Activated CD8-positive, alpha-beta T cell treated with anti-CD3 and anti-CD28 coated beads for 36 hours (primary cell): ENCODE measurements at regions not wholly inside any gene's neighbourhood (a gene's known extent, or its start where the extent isn't known, plus 50 kb on each side); places are given as distances from the start of the nearest gene placed in this dataset.

Experiments used
- ATAC-seq: fragments of 200-7000 bp; cut with Tn5 transposase; one replicate; pipeline ENCODE4 v1.10.0; 2021; ENCODE audit warnings: mild to moderate bottlenecking, moderate library complexity
- CTCF ChIA-PET: fragments of 350-600 bp; sonication (Branson Sonifier 250); formaldehyde crosslinking; loops from one replicate; lab custom pipeline; 2021; ENCODE audit warnings: antibody characterized with exemption; lab: Charles Lee
- POLR2A ChIA-PET: fragments of 350-600 bp; sonication (Branson Sonifier 250); formaldehyde crosslinking; loops from one replicate; lab custom pipeline; 2021; ENCODE audit warnings: antibody characterized with exemption; lab: Charles Lee
- DNase-seq: peaks from one replicate; pipeline ENCODE4 v3.0.0-alpha.2; 2020
- H3K27ac Mint-ChIP-seq: one replicate; pipeline ENCODE4 v1.8.0; 2021; ENCODE audit warnings: mild to moderate bottlenecking, mixed read lengths
- H3K27me3 Mint-ChIP-seq: one replicate; pipeline ENCODE4 v1.8.0; 2021; ENCODE audit warnings: mixed read lengths
- H3K36me3 Mint-ChIP-seq: one replicate; pipeline ENCODE4 v1.8.0; 2021; ENCODE audit warnings: low read depth, mixed read lengths
- H3K4me1 Mint-ChIP-seq: one replicate; pipeline ENCODE4 v1.8.0; 2021; ENCODE audit warnings: low read depth, mixed read lengths
- H3K4me3 Mint-ChIP-seq: one replicate; pipeline ENCODE4 v1.8.0; 2021; ENCODE audit warnings: mild to moderate bottlenecking, moderate library complexity, mixed read lengths
- H3K9me3 Mint-ChIP-seq: one replicate; pipeline ENCODE4 v1.8.0; 2021; ENCODE audit warnings: mixed read lengths
- intact Hi-C: fragments of 100-400 bp; cut with micrococcal nuclease; formaldehyde crosslinking; loops from one replicate; pipeline ENCODE4 v1.10.0; 2022
- TF ChIP-seq, protein P1 (sequence below): fragments of 200-600 bp; IDR thresholded peaks from one replicate; pipeline ENCODE4 v1.8.0; 2022; ENCODE audit warnings: antibody characterized with exemption, mild to moderate bottlenecking

DNA sequence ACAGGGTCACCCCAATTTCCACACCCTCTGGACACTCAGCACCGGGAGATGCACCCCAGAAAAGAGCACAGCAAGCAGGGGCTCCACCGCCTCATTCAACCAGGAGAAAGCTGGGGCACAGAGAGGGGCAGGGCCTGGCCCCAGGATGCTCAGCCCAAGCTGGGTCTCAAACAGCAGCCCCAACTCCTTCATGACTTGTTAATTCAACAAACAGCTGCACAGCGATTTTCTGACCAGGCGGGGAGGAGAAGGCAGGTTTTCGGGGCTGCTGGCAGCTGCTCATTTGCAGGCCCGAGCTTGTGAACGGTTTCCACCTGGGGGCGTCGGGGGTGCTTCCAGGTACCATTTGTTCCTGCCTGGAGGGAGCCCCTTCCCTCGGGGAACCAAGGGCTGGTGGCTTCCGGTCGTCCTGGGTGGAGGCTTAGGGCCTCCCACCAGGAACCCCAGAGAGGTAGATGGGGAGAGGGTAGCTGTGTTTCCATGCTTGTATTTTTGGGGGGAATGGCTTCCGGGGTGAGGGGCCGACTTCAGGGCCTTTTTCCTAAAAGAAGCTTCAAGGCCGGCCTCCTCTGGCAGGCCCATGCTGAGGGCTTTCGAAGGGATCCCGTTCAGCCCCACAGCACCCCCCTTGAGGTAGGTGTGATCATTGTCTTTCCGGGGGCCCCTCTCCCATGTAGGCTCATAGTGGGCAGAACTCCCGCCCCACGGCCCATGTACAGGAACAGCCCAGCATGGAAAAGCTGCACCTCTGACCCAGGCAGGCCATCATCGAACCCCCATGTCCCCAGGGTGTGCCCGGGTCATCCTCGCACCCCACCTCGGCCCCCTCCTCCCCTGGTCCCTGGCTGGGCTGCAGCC is 191.6 kb upstream of the GSE1 start:
- TF ChIP-seq, protein P1, sequence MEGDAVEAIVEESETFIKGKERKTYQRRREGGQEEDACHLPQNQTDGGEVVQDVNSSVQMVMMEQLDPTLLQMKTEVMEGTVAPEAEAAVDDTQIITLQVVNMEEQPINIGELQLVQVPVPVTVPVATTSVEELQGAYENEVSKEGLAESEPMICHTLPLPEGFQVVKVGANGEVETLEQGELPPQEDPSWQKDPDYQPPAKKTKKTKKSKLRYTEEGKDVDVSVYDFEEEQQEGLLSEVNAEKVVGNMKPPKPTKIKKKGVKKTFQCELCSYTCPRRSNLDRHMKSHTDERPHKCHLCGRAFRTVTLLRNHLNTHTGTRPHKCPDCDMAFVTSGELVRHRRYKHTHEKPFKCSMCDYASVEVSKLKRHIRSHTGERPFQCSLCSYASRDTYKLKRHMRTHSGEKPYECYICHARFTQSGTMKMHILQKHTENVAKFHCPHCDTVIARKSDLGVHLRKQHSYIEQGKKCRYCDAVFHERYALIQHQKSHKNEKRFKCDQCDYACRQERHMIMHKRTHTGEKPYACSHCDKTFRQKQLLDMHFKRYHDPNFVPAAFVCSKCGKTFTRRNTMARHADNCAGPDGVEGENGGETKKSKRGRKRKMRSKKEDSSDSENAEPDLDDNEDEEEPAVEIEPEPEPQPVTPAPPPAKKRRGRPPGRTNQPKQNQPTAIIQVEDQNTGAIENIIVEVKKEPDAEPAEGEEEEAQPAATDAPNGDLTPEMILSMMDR: no peak
- ChIA-PET CTCF (interaction anchor here (0.6 to 8.0 kb wide), 24 partner anchors 9 to 567 kb away, joined by 3 to 95 read pairs (median 5); partner anchors contain the start of gene GSE1), POLR2A (interaction anchor here (0.7 to 1.0 kb wide), 2 partner anchors 28 to 188 kb away, joined by 3 to 4 read pairs; no protein-coding TSS in a partner anchor)
- Mint-ChIP-seq H3K36me3 (no peaks in the 10 kb centered on the region), H3K27ac (no peak overlapping the region), H3K27me3 (no peaks in the 10 kb centered on the region), H3K9me3 (no peaks in the 10 kb centered on the region), H3K4me3 (no peak overlapping the region), H3K4me1 (peaks cover 4% of the 10 kb centered on the region)
- intact Hi-C loops: loop anchor here (5.0 kb wide), 1 partner anchor 191 kb away; the partner anchor contains the start of gene GSE1
- no peak for ATAC-seq
- peak; percentile 1 for DNase-seq

DNA sequence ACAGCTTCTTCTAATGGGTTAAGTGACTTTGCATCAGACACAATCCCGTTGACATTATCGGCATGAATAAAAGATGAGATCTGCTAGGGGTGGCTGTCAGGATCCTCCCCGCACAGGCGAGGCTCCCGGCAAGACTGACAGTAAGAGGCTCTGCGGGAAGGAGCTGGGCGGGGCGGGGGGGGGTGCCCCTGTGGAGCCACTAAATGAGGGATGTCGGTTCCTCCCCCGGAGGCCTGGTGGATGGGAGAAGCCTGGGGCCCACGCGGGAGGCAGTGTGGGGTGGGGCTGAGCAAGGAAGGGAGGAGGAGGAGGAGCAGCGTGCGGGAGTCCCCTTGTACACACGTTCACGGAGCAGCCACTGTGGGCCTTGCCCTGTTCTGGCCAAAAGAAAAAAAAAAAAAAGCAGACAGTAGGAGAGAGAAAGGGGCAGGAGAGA is 190.9 kb upstream of the GSE1 start:
- TF ChIP-seq, protein P1: no peak
- Mint-ChIP-seq H3K9me3 (no peaks in the 10 kb centered on the region), H3K4me1 (peaks cover 2% of the 10 kb centered on the region), H3K27ac (no peak overlapping the region), H3K27me3 (no peaks in the 10 kb centered on the region), H3K4me3 (no peak overlapping the region), H3K36me3 (no peaks in the 10 kb centered on the region)
- ATAC-seq: no peak
- peak; percentile 1 for DNase-seq
- POLR2A ChIA-PET: interaction anchor here (1.0 kb wide), 1 partner anchor 27 kb away, joined by 3 read pairs; no protein-coding TSS in a partner anchor
- intact Hi-C loops: loop anchor here (5.0 kb wide), 1 partner anchor 190 kb away; the partner anchor contains the start of gene GSE1
- CTCF ChIA-PET: interaction anchor here (0.6 to 8.0 kb wide), 7 partner anchors 43 to 566 kb away, joined by 3 to 95 read pairs (median 3); partner anchors contain the start of gene GSE1

DNA sequence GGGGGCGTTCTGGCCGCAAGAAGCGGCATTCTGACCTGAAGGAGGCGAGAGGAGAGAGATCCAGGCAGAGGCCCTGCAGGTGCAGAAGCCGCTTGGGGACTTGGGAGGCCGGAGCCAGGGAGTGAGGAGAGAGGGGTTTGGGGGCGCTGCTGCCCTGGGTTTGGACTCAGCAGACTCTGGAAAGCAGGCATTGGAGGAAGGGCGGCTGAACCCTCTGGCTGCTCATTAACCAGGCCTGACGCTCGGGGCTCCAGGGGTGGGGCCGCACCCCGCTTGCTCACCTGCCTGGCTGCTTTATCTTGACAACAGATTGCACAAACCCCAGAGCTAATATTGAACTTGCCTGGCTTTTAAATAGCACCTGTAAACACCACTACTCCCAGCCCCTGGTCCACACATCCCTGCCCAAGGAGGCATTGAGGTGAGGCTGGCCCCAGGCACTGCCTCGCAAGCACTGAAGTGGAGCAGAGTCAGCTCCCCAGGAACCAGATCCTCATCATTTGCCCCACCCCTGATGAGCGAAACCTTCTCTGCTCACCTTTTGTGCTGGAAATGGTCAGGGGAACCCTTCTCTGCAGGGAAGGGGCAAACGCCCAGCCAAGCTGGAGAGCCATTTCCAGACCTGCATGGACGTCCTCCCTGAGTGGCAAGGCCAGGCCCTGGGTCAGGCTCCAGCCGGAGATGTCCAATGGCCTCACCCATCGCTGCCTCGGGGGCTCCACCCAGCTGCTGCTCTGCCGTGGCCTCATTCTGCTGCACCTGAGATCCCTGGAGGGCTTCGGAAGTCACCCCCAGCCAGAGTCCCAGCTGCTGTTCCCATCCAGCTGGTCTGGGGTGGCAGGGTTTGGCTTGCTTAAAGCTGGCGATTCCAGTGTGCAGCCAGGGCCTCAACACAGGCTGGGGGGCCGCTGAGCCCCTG is 190.2 kb upstream of the GSE1 start:
- Mint-ChIP-seq H3K4me1 (peaks cover 2% of the 10 kb centered on the region), H3K4me3 (no peak overlapping the region), H3K36me3 (no peaks in the 10 kb centered on the region), H3K9me3 (no peaks in the 10 kb centered on the region), H3K27me3 (no peaks in the 10 kb centered on the region), H3K27ac (no peak overlapping the region)
- DNase-seq (peak; percentile 0), ATAC-seq (no peak)
- intact Hi-C loops: loop anchor here (5.0 kb wide), 1 partner anchor 189 kb away; the partner anchor contains the start of gene GSE1
- POLR2A ChIA-PET: no interaction called here
- TF ChIP-seq, protein P1: no peak
- CTCF ChIA-PET: interaction anchor here (8.0 kb wide), 1 partner anchor 194 kb away, joined by 95 read pairs; no protein-coding TSS in a partner anchor

DNA sequence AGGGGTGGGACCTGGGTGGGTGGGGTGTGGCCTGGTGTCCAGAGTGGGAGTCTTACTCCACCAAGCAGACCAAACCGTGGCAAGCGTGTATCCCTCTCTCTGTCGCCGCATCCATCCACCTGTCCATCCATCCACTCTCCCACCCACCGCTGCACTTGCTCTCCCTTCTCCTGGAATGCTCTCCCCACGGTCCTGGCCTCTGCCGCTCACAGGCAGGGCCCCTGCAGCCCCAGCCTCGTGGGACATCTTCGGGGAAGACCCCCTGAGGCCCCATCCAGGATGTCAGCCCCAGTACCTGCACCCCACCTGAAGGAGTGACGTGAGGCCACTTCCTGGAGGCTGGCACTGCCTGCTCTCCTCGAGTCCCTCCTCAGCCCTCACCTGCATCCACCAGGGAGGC is 189.5 kb upstream of the GSE1 start:
- intact Hi-C loops: loop anchor here (5.0 kb wide), 1 partner anchor 189 kb away; the partner anchor contains the start of gene GSE1
- H3K4me3 Mint-ChIP-seq: no peak overlapping the region
- H3K27ac Mint-ChIP-seq: no peak overlapping the region
- CTCF ChIA-PET: interaction anchor here (8.0 kb wide), 1 partner anchor 193 kb away, joined by 95 read pairs; no protein-coding TSS in a partner anchor
- ATAC-seq (no peak), DNase-seq (peak; percentile 0)
- H3K4me1 Mint-ChIP-seq: peaks cover 2% of the 10 kb centered on the region
- no peaks in the 10 kb centered on the region for H3K27me3 Mint-ChIP-seq
- H3K36me3 Mint-ChIP-seq: no peaks in the 10 kb centered on the region
- H3K9me3 Mint-ChIP-seq: no peaks in the 10 kb centered on the region
- POLR2A ChIA-PET: no interaction called here
- TF ChIP-seq, protein P1: no peak
